Osteoblast (primary cell): ENCODE measurements at regions not wholly inside any gene's neighbourhood (a gene's known extent, or its start where the extent isn't known, plus 50 kb on each side); places are given as distances from the start of the nearest gene placed in this dataset.

Experiments used
- DNase-seq: peaks from one replicate; pipeline ENCODE4 v3.0.0; 2011; ENCODE audit warnings: low spot score, mixed read lengths; ENCODE audit not compliant: insufficient read length; ENCODE audit errors: missing footprints
- H2AFZ ChIP-seq: 2 replicates; pipeline ENCODE4 v1.6.0; 2011; ENCODE audit warnings: mild to moderate bottlenecking, low read length
- H3K27ac ChIP-seq: 2 replicates; pipeline ENCODE4 v1.5.1; 2011; ENCODE audit warnings: mild to moderate bottlenecking, low read depth, low read length, moderate library complexity
- H3K27me3 ChIP-seq: 2 replicates; pipeline ENCODE4 v1.6.0; 2012; ENCODE audit warnings: mild to moderate bottlenecking, control low read depth, inconsistent platforms, low read length, moderate library complexity; ENCODE audit not compliant: insufficient read depth
- H3K36me3 ChIP-seq: 2 replicates; pipeline ENCODE4 v1.5.1; 2011; ENCODE audit warnings: mild to moderate bottlenecking, low read length, control low read depth, moderate library complexity; ENCODE audit not compliant: insufficient read depth
- H3K4me1 ChIP-seq: 2 replicates; pipeline ENCODE4 v1.5.1; 2011; ENCODE audit warnings: mild to moderate bottlenecking, low read length, control low read depth, moderate library complexity; ENCODE audit not compliant: insufficient read depth
- H3K4me2 ChIP-seq: 2 replicates; pipeline ENCODE4 v1.6.0; 2011; ENCODE audit warnings: mild to moderate bottlenecking, low read length; ENCODE audit not compliant: insufficient read depth
- H3K4me3 ChIP-seq: fragments of 200-600 bp; sonication (generic); 3 replicates; pipeline ENCODE4 v1.5.1; 2012; ENCODE audit warnings: mild to moderate bottlenecking, low read length, inconsistent platforms; ENCODE audit not compliant: insufficient read depth
- H3K79me2 ChIP-seq: 2 replicates; pipeline ENCODE4 v1.6.0; 2012; ENCODE audit warnings: mild to moderate bottlenecking, low read length, control low read depth, inconsistent platforms; ENCODE audit not compliant: insufficient read depth
- H3K9me3 ChIP-seq: 2 replicates; pipeline ENCODE4 v1.5.1; 2011; ENCODE audit warnings: low read depth, low read length, control low read depth
- H4K20me1 ChIP-seq: 2 replicates; pipeline ENCODE4 v1.6.0; 2012; ENCODE audit warnings: mild to moderate bottlenecking, low read length, control low read depth; ENCODE audit not compliant: insufficient read depth
- CTCF ChIP-seq: IDR thresholded peaks from 2 replicates; pipeline ENCODE4 v1.5.1; 2011; ENCODE audit warnings: mild to moderate bottlenecking, low read depth, low read length, moderate library complexity; ENCODE audit errors: extremely low read depth

DNA sequence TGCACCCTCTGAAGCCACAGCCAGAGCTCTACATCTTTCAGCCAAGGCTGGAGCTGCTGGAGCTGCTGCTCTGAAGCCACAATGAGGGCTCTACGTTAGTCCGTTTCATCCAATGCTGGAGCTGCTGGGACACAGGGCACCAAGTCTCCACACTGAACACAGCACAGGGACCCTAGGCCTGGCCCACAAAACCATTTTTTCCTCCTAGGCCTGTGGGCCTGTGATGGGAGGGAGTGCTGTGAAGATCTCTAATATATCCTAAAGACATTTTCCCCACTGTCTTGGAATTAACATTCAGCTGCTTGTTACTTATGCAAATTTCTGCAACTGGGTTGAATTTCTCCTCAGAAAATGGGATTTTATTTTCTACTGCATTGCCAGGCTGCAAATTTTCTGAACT, 441.4 kb upstream of the FAT3 start:
- Histone ChIP-seq H3K4me3 (no peak overlapping the region), H3K27ac (no peak overlapping the region), H2AFZ (no peak overlapping the region), H3K79me2 (no peaks in the 10 kb centered on the region), H3K4me2 (no peak overlapping the region), H3K9me3 (no peaks in the 10 kb centered on the region), H3K27me3 (no peaks in the 10 kb centered on the region), H4K20me1 (no peaks in the 10 kb centered on the region), H3K36me3 (no peaks in the 10 kb centered on the region), H3K4me1 (no peaks in the 10 kb centered on the region)
- no peak for TF ChIP-seq CTCF
- DNase-seq = no peak

- Histone ChIP-seq H2AFZ (no peak overlapping the region), H3K4me2 (no peak overlapping the region), H3K36me3 (no peaks in the 10 kb centered on the region), H3K27me3 (no peaks in the 10 kb centered on the region), H3K4me1 (no peaks in the 10 kb centered on the region), H3K4me3 (no peak overlapping the region), H3K79me2 (no peaks in the 10 kb centered on the region), H4K20me1 (no peaks in the 10 kb centered on the region), H3K9me3 (no peaks in the 10 kb centered on the region), H3K27ac (no peak overlapping the region)
- no peak for DNase-seq
- TF ChIP-seq CTCF = no peak
These were observed 445.9 kb upstream of the FAT3 start for GRCh38 chr11:91778758-91779157.

DNA sequence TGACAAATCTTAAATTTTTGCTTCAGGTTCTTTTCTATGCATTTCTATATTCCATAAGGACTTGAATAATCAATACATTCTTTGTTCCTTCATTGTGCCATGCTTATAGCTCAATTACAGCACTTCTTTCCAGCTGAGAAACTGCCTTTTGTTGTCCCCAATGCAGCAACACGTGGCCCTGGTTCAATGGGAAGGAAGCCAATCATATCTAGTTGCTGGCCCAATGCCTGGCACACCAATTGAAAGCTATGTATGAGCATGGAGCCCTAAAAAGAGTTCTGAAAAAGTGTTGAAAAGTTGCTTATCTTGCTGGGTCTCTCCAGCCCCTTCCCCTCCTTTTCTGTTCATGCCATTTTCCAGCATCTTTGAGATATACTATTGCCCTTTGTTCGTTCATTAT, 448.0 kb upstream of the FAT3 start:
- DNase-seq = no peak
- H3K4me2 ChIP-seq = no peak overlapping the region
- H3K27ac ChIP-seq = no peak overlapping the region
- H3K4me1 ChIP-seq = no peaks in the 10 kb centered on the region
- no peaks in the 10 kb centered on the region for H3K9me3 ChIP-seq
- no peaks in the 10 kb centered on the region for H3K27me3 ChIP-seq
- no peak overlapping the region for H3K4me3 ChIP-seq
- no peaks in the 10 kb centered on the region for H3K36me3 ChIP-seq
- TF ChIP-seq CTCF = no peak
- no peaks in the 10 kb centered on the region for H4K20me1 ChIP-seq
- no peaks in the 10 kb centered on the region for H3K79me2 ChIP-seq
- H2AFZ ChIP-seq = no peak overlapping the region

DNA sequence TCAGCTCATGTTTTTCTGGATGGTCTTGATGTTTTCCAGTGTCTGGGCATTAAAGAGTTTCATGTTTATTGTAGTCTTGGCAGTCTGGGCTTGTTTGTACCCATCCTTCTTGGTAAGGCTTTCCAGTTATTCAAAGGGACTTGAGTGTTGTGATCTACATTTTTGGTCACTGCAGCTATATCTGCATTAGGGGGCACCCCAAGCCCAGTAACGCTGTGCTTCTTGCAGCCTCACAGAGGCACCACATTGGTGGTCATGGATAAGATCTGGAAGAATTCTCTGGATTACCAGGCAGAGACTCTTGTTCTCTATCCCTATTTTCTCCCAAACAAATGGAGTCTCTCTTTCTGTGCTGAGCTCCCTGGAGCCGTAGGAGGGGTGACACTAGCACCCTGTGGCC, 451.5 kb upstream of the FAT3 start:
- H3K4me2 ChIP-seq = no peak overlapping the region
- H3K4me3 ChIP-seq = no peak overlapping the region
- no peak overlapping the region for H3K27ac ChIP-seq
- no peaks in the 10 kb centered on the region for H3K79me2 ChIP-seq
- peak; percentile 22 for TF ChIP-seq CTCF
- H2AFZ ChIP-seq = no peak overlapping the region
- no peaks in the 10 kb centered on the region for H3K4me1 ChIP-seq
- no peaks in the 10 kb centered on the region for H3K9me3 ChIP-seq
- no peak for DNase-seq
- no peaks in the 10 kb centered on the region for H3K36me3 ChIP-seq
- H3K27me3 ChIP-seq = no peaks in the 10 kb centered on the region
- no peaks in the 10 kb centered on the region for H4K20me1 ChIP-seq
